GM19351 (cell line): ENCODE measurements at regions not wholly inside any gene's neighbourhood (a gene's known extent, or its start where the extent isn't known, plus 50 kb on each side); places are given as distances from the start of the nearest gene placed in this dataset.
A peak's percentile ranks its signal among the peaks of the same experiment; 100 is the strongest.

ENCODE experiments used
- ATAC-seq: cut with Tn5 transposase; IDR thresholded peaks from one replicate; pipeline ENCODE4 v1.9.1; 2021; ENCODE audit warnings: mild to moderate bottlenecking, moderate library complexity; ENCODE audit not compliant: unreplicated experiment

- no peak for ATAC-seq
Measured at GRCh38 chr4:110950731-110951130, 327.9 kb upstream of the PITX2 start.

- no peak for ATAC-seq
Measured at GRCh38 chr4:110953191-110953590, 330.3 kb upstream of the PITX2 start.

GRCh38 chr4:110953898-110954297 lies 331.0 kb upstream of the PITX2 start:
- ATAC-seq, result no peak

- ATAC-seq, result no peak
Measured at GRCh38 chr4:110955748-110956147, 332.9 kb upstream of the PITX2 start.

- no peak for ATAC-seq
Measured at GRCh38 chr4:110959041-110959643, 336.3 kb upstream of the PITX2 start.

GRCh38 chr4:110961066-110961465 lies 338.2 kb upstream of the PITX2 start:
- ATAC-seq, result no peak

- no peak for ATAC-seq
Measured at GRCh38 chr4:110962616-110963015, 339.7 kb upstream of the PITX2 start.

GRCh38 chr4:110963662-110964280 lies 340.9 kb upstream of the PITX2 start:
- ATAC-seq, result no peak

GRCh38 chr4:110967936-110968335 lies 345.1 kb upstream of the PITX2 start:
- ATAC-seq, result no peak

- peak; percentile 93 for ATAC-seq
Measured at GRCh38 chr4:110970642-110971041, 347.8 kb upstream of the PITX2 start.

GRCh38 chr4:110975338-110975737 lies 352.5 kb upstream of the PITX2 start:
- ATAC-seq, result no peak

GRCh38 chr4:110977554-110977953 lies 354.7 kb upstream of the PITX2 start:
- no peak for ATAC-seq

GRCh38 chr4:110978761-110979160 lies 355.9 kb upstream of the PITX2 start:
- ATAC-seq, result no peak

- no peak for ATAC-seq
Measured at GRCh38 chr4:110982486-110982885, 359.6 kb upstream of the PITX2 start.

GRCh38 chr4:110988722-110989121 lies 365.8 kb upstream of the PITX2 start:
- ATAC-seq, result no peak

GRCh38 chr4:110989125-110989524 lies 366.2 kb upstream of the PITX2 start:
- no peak for ATAC-seq

- ATAC-seq, result no peak
Measured at GRCh38 chr4:110994781-110995180, 371.9 kb upstream of the PITX2 start.

- no peak for ATAC-seq
Measured at GRCh38 chr4:110998320-110998719, 375.4 kb upstream of the PITX2 start.

- no peak for ATAC-seq
Measured at GRCh38 chr4:111011458-111011857, 388.6 kb upstream of the PITX2 start.

- no peak for ATAC-seq
Measured at GRCh38 chr4:111013846-111014245, 391.0 kb upstream of the PITX2 start.

- no peak for ATAC-seq
Measured at GRCh38 chr4:111014537-111014936, 391.7 kb upstream of the PITX2 start.

- no peak for ATAC-seq
Measured at GRCh38 chr4:111016416-111016815, 393.5 kb upstream of the PITX2 start.

- no peak for ATAC-seq
Measured at GRCh38 chr4:111018216-111018615, 395.3 kb upstream of the PITX2 start.
